Activated T-cell treated with anti-CD3 and anti-CD28 coated beads, Interleukin-2, amount 50 U/mL, for 4 hours (primary cell): ENCODE measurements at regions not wholly inside any gene's neighbourhood (a gene's known extent, or its start where the extent isn't known, plus 50 kb on each side); places are given as distances from the start of the nearest gene placed in this dataset.

ENCODE experiments used
- ATAC-seq, 2 donors: fragments of 200-7000 bp; cut with Tn5 transposase; one replicate each; pipeline ENCODE4 v1.10.0; 2021
- DNase-seq: peaks from one replicate; pipeline ENCODE4 v3.0.0-alpha.2; 2020
- H3K27me3 Mint-ChIP-seq: one replicate; pipeline ENCODE4 v1.8.0; 2021; ENCODE audit warnings: low read depth, mixed read lengths
- H3K36me3 Mint-ChIP-seq: one replicate; pipeline ENCODE4 v1.8.0; 2022; ENCODE audit warnings: mixed read lengths; ENCODE audit not compliant: insufficient read depth
- H3K4me1 Mint-ChIP-seq: one replicate; pipeline ENCODE4 v1.8.0; 2021; ENCODE audit warnings: low read depth, mixed read lengths
- H3K4me3 Mint-ChIP-seq: one replicate; pipeline ENCODE4 v1.8.0; 2021; ENCODE audit warnings: mild to moderate bottlenecking, moderate library complexity, mixed read lengths
- H3K9me3 Mint-ChIP-seq: one replicate; pipeline ENCODE4 v1.8.0; 2021; ENCODE audit warnings: mixed read lengths

DNA sequence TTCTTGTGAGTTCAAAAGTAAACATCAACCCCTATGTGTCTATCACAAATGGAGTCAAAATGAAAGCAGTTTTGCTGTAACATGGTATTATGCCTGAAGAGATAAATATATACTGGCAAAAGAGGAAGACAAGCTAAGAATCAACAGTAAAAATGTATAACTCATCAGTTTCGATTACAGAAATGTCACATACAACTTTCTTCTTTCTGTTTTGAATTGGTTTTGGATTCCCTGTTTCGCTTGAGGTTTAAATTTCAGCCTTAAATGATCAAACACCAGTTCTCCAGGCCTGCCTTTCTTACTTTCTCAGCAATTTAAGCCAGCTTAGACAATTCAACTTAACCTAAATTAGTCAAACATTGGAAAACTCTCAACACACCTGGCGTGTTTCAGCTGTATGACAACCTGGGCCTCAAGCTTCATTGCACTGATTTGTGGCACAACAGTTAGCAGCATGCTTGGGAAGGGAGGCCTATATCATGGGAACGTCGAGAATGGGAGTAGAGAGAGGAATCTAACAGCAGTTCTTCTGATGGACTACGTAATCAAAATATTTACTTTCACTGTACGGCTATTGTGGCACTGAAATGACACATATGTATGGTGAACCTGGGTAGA, 51.9 kb upstream of the MARCKS start:
- no peak for DNase-seq
- no peaks in the 10 kb centered on the region for H3K36me3 Mint-ChIP-seq
- no peaks in the 10 kb centered on the region for H3K9me3 Mint-ChIP-seq
- H3K27me3 Mint-ChIP-seq = no peaks in the 10 kb centered on the region
- H3K4me1 Mint-ChIP-seq = peaks cover 4% of the 10 kb centered on the region
- peak in 1 of 2 donors; percentile 48 for ATAC-seq
- no peak overlapping the region for H3K4me3 Mint-ChIP-seq

GRCh38 chr6:113805811-113806495, 51.2 kb upstream of the MARCKS start:
- ATAC-seq = no peak

More at GRCh38 chr6:113805811-113806495, 51.2 kb upstream of the MARCKS start:
- Mint-ChIP-seq H3K9me3 (no peaks in the 10 kb centered on the region), H3K4me1 (peaks cover 4% of the 10 kb centered on the region), H3K36me3 (no peaks in the 10 kb centered on the region), H3K4me3 (no peak overlapping the region), H3K27me3 (no peaks in the 10 kb centered on the region)
- no peak for DNase-seq
